Nephron (organoid): ENCODE measurements at regions not wholly inside any gene's neighbourhood (a gene's known extent, or its start where the extent isn't known, plus 50 kb on each side); places are given as distances from the start of the nearest gene placed in this dataset.

Experiments used
- H3K27ac Mint-ChIP-seq, 3 experiments: 2 replicates each; pipeline ENCODE4 v1.8.0; 2020; ENCODE audit warnings: mixed read lengths in 3 of 3, mild to moderate bottlenecking in 2 of 3, moderate library complexity in 1 of 3
- H3K27me3 Mint-ChIP-seq: 2 replicates; pipeline ENCODE4 v1.8.0; 2021; ENCODE audit warnings: low read depth, mild to moderate bottlenecking, moderate library complexity, mixed read lengths
- H3K36me3 Mint-ChIP-seq: 2 replicates; pipeline ENCODE4 v1.8.0; 2020; ENCODE audit warnings: low read depth, mixed read lengths
- H3K4me1 Mint-ChIP-seq: 2 replicates; pipeline ENCODE4 v1.8.0; 2020; ENCODE audit warnings: mixed read lengths
- H3K4me3 Mint-ChIP-seq, 3 experiments: 2 replicates each; pipeline ENCODE4 v1.8.0; 2020; ENCODE audit warnings: mild to moderate bottlenecking in 3 of 3, mixed read lengths in 3 of 3, moderate library complexity in 2 of 3
- H3K9me3 Mint-ChIP-seq: 2 replicates; pipeline ENCODE4 v1.8.0; 2020; ENCODE audit warnings: mixed read lengths
- CTCF ChIP-seq, 3 experiments: fragments of 200-600 bp; sonication (generic); IDR thresholded peaks; one replicate each; pipeline ENCODE4 v1.5.0; 2021; ENCODE audit warnings: antibody characterized with exemption in 3 of 3; ENCODE audit not compliant: unreplicated experiment in 3 of 3

GRCh38 chr18:5065615-5066014 lies 131.4 kb downstream of the AKAIN1 start:
- Mint-ChIP-seq H3K27me3 (peaks cover 3% of the 10 kb centered on the region), H3K4me3 (no peak overlapping the region), H3K4me1 (no peaks in the 10 kb centered on the region), H3K9me3 (no peaks in the 10 kb centered on the region), H3K27ac (no peak overlapping the region), H3K36me3 (no peaks in the 10 kb centered on the region)
- TF ChIP-seq CTCF (IDR thresholded peaks at IDR 0.05; ENCODE audit: unreplicated experiment in 3 of 3): no peak

- H3K4me1 Mint-ChIP-seq: no peaks in the 10 kb centered on the region
- H3K9me3 Mint-ChIP-seq: no peaks in the 10 kb centered on the region
- no peak overlapping the region for H3K4me3 Mint-ChIP-seq
- H3K27ac Mint-ChIP-seq: no peak overlapping the region
- no peaks in the 10 kb centered on the region for H3K36me3 Mint-ChIP-seq
- peaks cover 3% of the 10 kb centered on the region for H3K27me3 Mint-ChIP-seq
- TF ChIP-seq CTCF (IDR thresholded peaks at IDR 0.05; ENCODE audit: unreplicated experiment in 3 of 3): no peak
These were observed 132.2 kb downstream of the AKAIN1 start for GRCh38 chr18:5064841-5065370.

GRCh38 chr18:5061785-5062184 lies 135.3 kb downstream of the AKAIN1 start:
- no peaks in the 10 kb centered on the region for H3K9me3 Mint-ChIP-seq
- no peak overlapping the region for H3K4me3 Mint-ChIP-seq
- no peak for TF ChIP-seq CTCF (IDR thresholded peaks at IDR 0.05; ENCODE audit: unreplicated experiment in 3 of 3)
- no peaks in the 10 kb centered on the region for H3K36me3 Mint-ChIP-seq
- no peaks in the 10 kb centered on the region for H3K27me3 Mint-ChIP-seq
- no peaks in the 10 kb centered on the region for H3K4me1 Mint-ChIP-seq
- no peak overlapping the region for H3K27ac Mint-ChIP-seq

- TF ChIP-seq CTCF (IDR thresholded peaks at IDR 0.05; ENCODE audit: unreplicated experiment in 3 of 3): no peak
- Mint-ChIP-seq H3K27me3 (no peaks in the 10 kb centered on the region), H3K4me3 (no peak overlapping the region), H3K36me3 (no peaks in the 10 kb centered on the region), H3K27ac (no peak overlapping the region), H3K9me3 (no peaks in the 10 kb centered on the region), H3K4me1 (no peaks in the 10 kb centered on the region)
These were observed 136.5 kb downstream of the AKAIN1 start for GRCh38 chr18:5060543-5060942.

- no peaks in the 10 kb centered on the region for H3K4me1 Mint-ChIP-seq
These were observed 137.4 kb downstream of the AKAIN1 start for GRCh38 chr18:5059696-5060032.

More at GRCh38 chr18:5059696-5060032, 137.4 kb downstream of the AKAIN1 start:
- TF ChIP-seq CTCF (IDR thresholded peaks at IDR 0.05; ENCODE audit: unreplicated experiment in 3 of 3): no peak
- Mint-ChIP-seq H3K27me3 (no peaks in the 10 kb centered on the region), H3K36me3 (no peaks in the 10 kb centered on the region), H3K9me3 (no peaks in the 10 kb centered on the region), H3K27ac (no peak overlapping the region), H3K4me3 (no peak overlapping the region)
